ENCODE measurements at regions not wholly inside any gene's neighbourhood (a gene's known extent, or its start where the extent isn't known, plus 50 kb on each side); places are given as distances from the start of the nearest gene placed in this dataset.

GRCh38 chr12:77722536-77722935 is 108.2 kb upstream of the NAV3 start:
- DNase-seq = no peak

- DNase-seq = no peak
These were observed 110.4 kb upstream of the NAV3 start for GRCh38 chr12:77720258-77720657.

GRCh38 chr12:77710209-77710608 is 120.5 kb upstream of the NAV3 start:
- no peak for DNase-seq

- DNase-seq = no peak
These were observed 133.6 kb upstream of the NAV3 start for GRCh38 chr12:77697126-77697525.

GRCh38 chr12:77696183-77696582 is 134.5 kb upstream of the NAV3 start:
- DNase-seq = no peak

- no peak for DNase-seq
These were observed 141.1 kb upstream of the NAV3 start for GRCh38 chr12:77689510-77690086.

GRCh38 chr12:77687321-77687720 is 143.4 kb upstream of the NAV3 start:
- DNase-seq = no peak

GRCh38 chr12:77686760-77687159 is 143.9 kb upstream of the NAV3 start:
- DNase-seq = no peak

GRCh38 chr12:77685901-77686300 is 144.8 kb upstream of the NAV3 start:
- DNase-seq = no peak

- DNase-seq = peak; percentile 4
These were observed 145.6 kb upstream of the NAV3 start for GRCh38 chr12:77685112-77685511.

GRCh38 chr12:77682488-77682887 is 148.2 kb upstream of the NAV3 start:
- DNase-seq = no peak

- DNase-seq = no peak
These were observed 149.0 kb upstream of the NAV3 start for GRCh38 chr12:77681726-77682125.

GRCh38 chr12:77679686-77680085 is 151.0 kb upstream of the NAV3 start:
- DNase-seq = no peak

GRCh38 chr12:77678621-77679020 is 152.1 kb upstream of the NAV3 start:
- DNase-seq = no peak

GRCh38 chr12:77667101-77667500 is 163.6 kb upstream of the NAV3 start:
- DNase-seq = no peak

GRCh38 chr12:77648716-77649115 is 182.0 kb upstream of the NAV3 start:
- DNase-seq = no peak

- no peak for DNase-seq
These were observed 184.6 kb upstream of the NAV3 start for GRCh38 chr12:77645966-77646598.

- DNase-seq = no peak
These were observed 185.6 kb upstream of the NAV3 start for GRCh38 chr12:77644915-77645605.

GRCh38 chr12:77642246-77642645 is 188.4 kb upstream of the NAV3 start:
- no peak for DNase-seq

GRCh38 chr12:77640356-77640755 is 190.3 kb upstream of the NAV3 start:
- DNase-seq = no peak

- DNase-seq = no peak
These were observed 199.8 kb upstream of the NAV3 start for GRCh38 chr12:77630790-77631445.

GRCh38 chr12:77630344-77630743 is 200.3 kb upstream of the NAV3 start:
- no peak for DNase-seq

GRCh38 chr12:77629141-77629540 is 201.6 kb upstream of the NAV3 start:
- no peak for DNase-seq

GRCh38 chr12:77625441-77625840 is 205.3 kb upstream of the NAV3 start:
- no peak for DNase-seq
